ENCODE measurements at regions not wholly inside any gene's neighbourhood (a gene's known extent, or its start where the extent isn't known, plus 50 kb on each side); places are given as distances from the start of the nearest gene placed in this dataset.
"Not testable (repeated sequence)": the region's sequence is repeated elsewhere in the genome, so short reads cannot be mapped to it uniquely, and the experiment has no call there.

DNA sequence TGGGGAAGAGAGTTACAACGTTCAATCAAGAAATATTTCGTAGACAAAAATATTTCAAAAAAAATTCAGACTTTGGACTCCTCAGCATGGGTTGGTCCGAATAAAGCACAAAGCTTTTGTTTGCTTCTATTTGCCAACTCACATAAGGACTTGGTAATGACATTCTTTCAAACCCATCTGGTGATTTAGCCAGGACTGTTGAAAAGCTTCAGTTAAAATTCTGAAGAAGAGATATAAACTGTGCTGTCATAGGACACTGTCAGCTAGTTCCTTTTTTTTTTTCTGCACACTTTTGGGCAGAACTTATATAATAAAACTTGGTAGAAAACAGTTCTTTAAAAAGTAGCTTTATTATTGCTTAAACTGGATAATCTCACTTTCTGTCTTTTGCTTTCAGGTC lies 660.8 kb upstream of the SGO1 start:
- Mint-ChIP-seq H3K36me3 (no peaks in the 10 kb centered on the region), H3K27ac (no peak overlapping the region), H3K4me1 (no peaks in the 10 kb centered on the region), H3K9me3 (peaks cover 23% of the 10 kb centered on the region), H3K4me3 (no peak overlapping the region), H3K27me3 (no peaks in the 10 kb centered on the region)
- CTCF ChIA-PET: no interaction called here
- DNase-seq: no peak

- CTCF ChIA-PET: no interaction called here
- H3K27me3 Mint-ChIP-seq: no peaks in the 10 kb centered on the region
- H3K4me1 Mint-ChIP-seq: no peaks in the 10 kb centered on the region
- peaks cover 24% of the 10 kb centered on the region for H3K9me3 Mint-ChIP-seq
- no peak for DNase-seq
- H3K27ac Mint-ChIP-seq: no peak overlapping the region
- no peak overlapping the region for H3K4me3 Mint-ChIP-seq
- no peaks in the 10 kb centered on the region for H3K36me3 Mint-ChIP-seq
Observed at GRCh38 chr3:20846066-20846465, 660.1 kb upstream of the SGO1 start.

- H3K36me3 Mint-ChIP-seq: no peaks in the 10 kb centered on the region
- no peak overlapping the region for H3K4me3 Mint-ChIP-seq
- peaks cover 21% of the 10 kb centered on the region for H3K9me3 Mint-ChIP-seq
- no peak for DNase-seq
- no peak overlapping the region for H3K27ac Mint-ChIP-seq
- no peaks in the 10 kb centered on the region for H3K27me3 Mint-ChIP-seq
- no peaks in the 10 kb centered on the region for H3K4me1 Mint-ChIP-seq
- CTCF ChIA-PET: no interaction called here
Observed at GRCh38 chr3:20844851-20845250, 658.8 kb upstream of the SGO1 start.

DNA sequence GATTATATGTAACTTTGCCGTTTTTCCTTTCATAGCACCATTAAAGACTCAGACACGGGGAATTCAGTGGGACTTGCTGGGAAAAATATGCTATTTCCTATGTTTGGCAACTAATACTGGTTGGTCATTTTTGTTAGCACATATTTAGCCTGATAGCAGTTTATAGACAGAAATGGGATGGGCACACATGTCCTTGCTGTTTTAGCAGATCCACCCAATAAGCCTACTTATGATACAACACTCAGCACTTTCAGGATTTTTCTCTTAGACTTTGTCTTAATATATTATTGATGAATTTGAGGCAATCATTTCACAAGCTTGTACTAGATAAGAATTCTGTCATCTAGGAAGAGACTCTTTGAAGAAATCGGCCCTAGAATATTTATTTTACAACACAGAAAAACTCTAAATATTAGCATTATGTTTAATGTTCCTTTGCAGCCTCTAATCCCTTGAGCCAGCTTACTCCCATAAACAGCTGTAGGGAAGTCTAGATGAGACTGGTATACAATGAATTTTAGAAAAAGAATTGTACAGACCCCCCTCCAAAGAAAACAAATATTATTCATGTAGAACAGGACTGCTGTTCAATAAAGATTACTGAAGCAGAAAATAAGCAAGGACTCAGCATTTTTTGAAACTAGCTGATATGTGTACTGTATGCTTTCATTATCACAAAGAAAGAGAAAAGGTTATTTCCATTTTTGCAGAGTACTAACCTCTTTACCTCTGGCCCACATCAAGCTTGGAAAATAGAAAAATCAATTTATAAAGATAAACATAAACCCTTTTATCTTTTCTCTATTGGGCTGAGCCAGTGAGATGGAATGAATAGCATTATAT lies 656.8 kb upstream of the SGO1 start:
- Mint-ChIP-seq H3K4me3 (no peak overlapping the region), H3K27ac (no peak overlapping the region), H3K36me3 (no peaks in the 10 kb centered on the region), H3K4me1 (no peaks in the 10 kb centered on the region), H3K9me3 (peaks cover 22% of the 10 kb centered on the region), H3K27me3 (no peaks in the 10 kb centered on the region)
- CTCF ChIA-PET: no interaction called here
- DNase-seq: no peak

- Mint-ChIP-seq H3K27me3 (no peaks in the 10 kb centered on the region), H3K36me3 (no peaks in the 10 kb centered on the region), H3K27ac (no peak overlapping the region), H3K4me3 (no peak overlapping the region), H3K9me3 (peaks cover 22% of the 10 kb centered on the region), H3K4me1 (no peaks in the 10 kb centered on the region)
- CTCF ChIA-PET: no interaction called here
- DNase-seq: no peak
Observed at GRCh38 chr3:20842002-20842401, 656.0 kb upstream of the SGO1 start.

DNA sequence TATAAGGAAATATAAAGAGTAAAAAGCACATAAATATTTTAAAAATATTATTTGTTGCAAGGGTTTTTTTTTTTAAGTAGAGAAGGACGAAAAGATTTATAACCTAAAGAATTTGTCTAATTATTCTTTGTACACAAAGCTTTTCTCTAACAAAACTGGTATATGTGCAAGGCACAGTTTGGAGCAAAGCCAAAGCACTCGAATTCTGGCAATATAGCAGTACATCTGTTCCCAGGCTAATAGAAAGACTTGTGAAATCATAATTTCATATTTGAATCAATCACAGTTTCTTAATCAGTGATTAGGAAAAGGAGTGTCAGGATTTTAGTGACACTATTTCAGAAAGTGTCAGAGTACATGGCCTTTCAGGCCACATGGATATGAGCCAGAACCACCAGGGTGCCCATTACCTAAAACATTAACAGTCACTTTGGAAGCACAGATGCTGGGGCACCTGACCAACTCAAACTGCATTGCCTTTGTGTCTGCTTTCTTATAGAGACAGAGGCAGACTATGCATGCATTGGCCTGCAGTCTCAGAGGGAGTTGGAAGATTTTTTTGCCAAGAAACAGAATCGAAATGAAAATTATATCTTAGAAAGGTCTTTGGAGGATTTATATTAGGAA lies 651.8 kb upstream of the SGO1 start:
- Mint-ChIP-seq H3K4me1 (no peaks in the 10 kb centered on the region), H3K9me3 (peaks cover 22% of the 10 kb centered on the region), H3K27me3 (no peaks in the 10 kb centered on the region), H3K36me3 (no peaks in the 10 kb centered on the region), H3K27ac (no peak overlapping the region), H3K4me3 (no peak overlapping the region)
- CTCF ChIA-PET: no interaction called here
- DNase-seq: no peak

GRCh38 chr3:20836801-20837200 lies 650.8 kb upstream of the SGO1 start:
- no peak overlapping the region for H3K4me3 Mint-ChIP-seq
- DNase-seq: no peak
- H3K36me3 Mint-ChIP-seq: no peaks in the 10 kb centered on the region
- H3K9me3 Mint-ChIP-seq: peaks cover 15% of the 10 kb centered on the region
- H3K27ac Mint-ChIP-seq: no peak overlapping the region
- no peaks in the 10 kb centered on the region for H3K4me1 Mint-ChIP-seq
- H3K27me3 Mint-ChIP-seq: no peaks in the 10 kb centered on the region
- CTCF ChIA-PET: no interaction called here

- Mint-ChIP-seq H3K4me3 (no peak overlapping the region), H3K36me3 (no peaks in the 10 kb centered on the region), H3K4me1 (no peaks in the 10 kb centered on the region), H3K27me3 (no peaks in the 10 kb centered on the region), H3K9me3 (peaks cover 15% of the 10 kb centered on the region), H3K27ac (no peak overlapping the region)
- CTCF ChIA-PET: no interaction called here
- no peak for DNase-seq
Observed at GRCh38 chr3:20832963-20833362, 647.0 kb upstream of the SGO1 start.

GRCh38 chr3:20822251-20822650 lies 636.2 kb upstream of the SGO1 start:
- Mint-ChIP-seq H3K9me3 (peaks cover 38% of the 10 kb centered on the region), H3K4me1 (no peaks in the 10 kb centered on the region), H3K27ac (no peak overlapping the region), H3K4me3 (no peak overlapping the region), H3K27me3 (no peaks in the 10 kb centered on the region), H3K36me3 (no peaks in the 10 kb centered on the region)
- CTCF ChIA-PET: no interaction called here
- DNase-seq: no peak

- peaks cover 39% of the 10 kb centered on the region for H3K9me3 Mint-ChIP-seq
- H3K27me3 Mint-ChIP-seq, H3K27ac Mint-ChIP-seq, H3K36me3 Mint-ChIP-seq, CTCF ChIA-PET, H3K4me3 Mint-ChIP-seq, H3K4me1 Mint-ChIP-seq, DNase-seq: not testable (repeated sequence)
Observed at GRCh38 chr3:20820872-20821271, 634.9 kb upstream of the SGO1 start.

- no peaks in the 10 kb centered on the region for H3K4me1 Mint-ChIP-seq
- no peak for DNase-seq
- H3K4me3 Mint-ChIP-seq: no peak overlapping the region
- H3K36me3 Mint-ChIP-seq: no peaks in the 10 kb centered on the region
- CTCF ChIA-PET: no interaction called here
- peaks cover 18% of the 10 kb centered on the region for H3K9me3 Mint-ChIP-seq
- no peak overlapping the region for H3K27ac Mint-ChIP-seq
- no peaks in the 10 kb centered on the region for H3K27me3 Mint-ChIP-seq
Observed at GRCh38 chr3:20811631-20812030, 625.6 kb upstream of the SGO1 start.

GRCh38 chr3:20811006-20811405 lies 625.0 kb upstream of the SGO1 start:
- Mint-ChIP-seq H3K27me3 (no peaks in the 10 kb centered on the region), H3K4me1 (no peaks in the 10 kb centered on the region), H3K36me3 (no peaks in the 10 kb centered on the region), H3K27ac (no peak overlapping the region), H3K4me3 (no peak overlapping the region), H3K9me3 (peaks cover 22% of the 10 kb centered on the region)
- no peak for DNase-seq
- CTCF ChIA-PET: no interaction called here

DNA sequence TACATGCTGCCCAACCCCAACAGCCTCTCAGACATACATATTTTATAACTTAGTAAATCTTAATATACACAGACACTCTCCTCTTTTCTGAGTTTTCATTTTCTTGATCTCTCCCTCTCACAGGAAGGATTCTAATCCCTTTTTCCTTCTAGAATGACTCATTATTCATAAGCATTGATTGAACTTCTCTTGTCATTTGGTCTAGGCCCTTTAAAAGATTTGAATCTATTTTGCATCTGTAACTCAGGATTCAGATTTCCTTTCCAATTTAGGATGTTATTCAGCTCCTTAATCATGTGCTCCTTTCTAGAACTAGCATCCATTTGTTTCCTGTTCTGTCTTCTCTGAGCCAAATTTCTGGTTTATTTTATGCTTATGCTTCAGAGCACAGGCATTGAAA lies 624.5 kb upstream of the SGO1 start:
- CTCF ChIA-PET: no interaction called here
- Mint-ChIP-seq H3K4me1 (no peaks in the 10 kb centered on the region), H3K27ac (no peak overlapping the region), H3K4me3 (no peak overlapping the region), H3K36me3 (no peaks in the 10 kb centered on the region), H3K27me3 (no peaks in the 10 kb centered on the region), H3K9me3 (peaks cover 23% of the 10 kb centered on the region)
- DNase-seq: no peak

DNA sequence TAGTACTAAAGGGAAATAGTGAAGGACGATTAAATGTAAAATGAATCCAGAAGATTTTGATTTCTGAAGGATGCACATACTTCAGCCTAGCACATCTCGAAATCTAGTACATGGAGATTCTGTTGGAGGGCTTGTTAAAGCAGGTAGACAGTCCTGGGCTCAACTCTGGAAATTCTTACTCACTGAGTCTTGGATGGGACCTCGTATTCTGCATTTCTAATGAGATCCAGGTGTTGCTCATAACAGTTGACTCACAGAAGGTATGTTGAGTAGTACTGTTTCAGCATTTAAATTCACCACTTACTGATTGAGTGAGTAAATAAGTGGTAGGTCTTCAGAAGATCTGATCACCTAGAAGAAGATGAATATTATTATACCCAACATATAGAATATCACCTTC lies 623.4 kb upstream of the SGO1 start:
- CTCF ChIA-PET: no interaction called here
- Mint-ChIP-seq H3K4me3 (no peak overlapping the region), H3K27ac (no peak overlapping the region), H3K9me3 (peaks cover 20% of the 10 kb centered on the region), H3K27me3 (no peaks in the 10 kb centered on the region), H3K4me1 (no peaks in the 10 kb centered on the region), H3K36me3 (no peaks in the 10 kb centered on the region)
- no peak for DNase-seq

DNA sequence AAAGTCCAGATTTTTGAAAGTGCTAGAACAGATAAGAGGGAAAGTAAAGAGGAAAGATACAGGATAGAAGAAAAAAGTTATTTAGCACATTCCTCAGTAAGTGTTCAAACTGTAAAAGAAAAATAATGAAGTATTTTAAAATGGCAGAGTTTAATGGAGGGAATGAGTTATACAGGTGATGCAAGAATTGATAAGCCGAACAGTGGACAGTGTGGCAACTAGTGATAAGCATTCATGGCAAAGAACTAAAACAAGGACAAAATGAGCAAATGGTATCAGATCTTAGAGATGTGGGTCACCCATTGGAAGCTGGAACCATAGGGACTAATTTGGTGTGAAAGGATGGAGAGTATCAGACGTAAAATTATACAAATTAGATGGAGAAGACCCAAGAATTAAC lies 622.9 kb upstream of the SGO1 start:
- Mint-ChIP-seq H3K4me1 (no peaks in the 10 kb centered on the region), H3K9me3 (peaks cover 20% of the 10 kb centered on the region), H3K4me3 (no peak overlapping the region), H3K36me3 (no peaks in the 10 kb centered on the region), H3K27me3 (no peaks in the 10 kb centered on the region), H3K27ac (no peak overlapping the region)
- DNase-seq: no peak
- CTCF ChIA-PET: no interaction called here

Data from activated naive CD4-positive, alpha-beta T cell treated with anti-CD3 and anti-CD28 coated beads, Interleukin-2, amount 10 ng/mL, durations not matched to agents 7 days and 5 days (primary cell).